NCI-H748 (cell line): ENCODE measurements at regions not wholly inside any gene's neighbourhood (a gene's known extent, or its start where the extent isn't known, plus 50 kb on each side); places are given as distances from the start of the nearest gene placed in this dataset.
A peak's percentile ranks its signal among the peaks of the same experiment; 100 is the strongest.
"Not testable (repeated sequence)": the region's sequence is repeated elsewhere in the genome, so short reads cannot be mapped to it uniquely, and the experiment has no call there.

Source experiments
- DNase-seq: peaks from one replicate; lab custom pipeline; 2025; ENCODE audit not compliant: unreplicated experiment; lab: John Stamatoyannopoulos, UW

DNA sequence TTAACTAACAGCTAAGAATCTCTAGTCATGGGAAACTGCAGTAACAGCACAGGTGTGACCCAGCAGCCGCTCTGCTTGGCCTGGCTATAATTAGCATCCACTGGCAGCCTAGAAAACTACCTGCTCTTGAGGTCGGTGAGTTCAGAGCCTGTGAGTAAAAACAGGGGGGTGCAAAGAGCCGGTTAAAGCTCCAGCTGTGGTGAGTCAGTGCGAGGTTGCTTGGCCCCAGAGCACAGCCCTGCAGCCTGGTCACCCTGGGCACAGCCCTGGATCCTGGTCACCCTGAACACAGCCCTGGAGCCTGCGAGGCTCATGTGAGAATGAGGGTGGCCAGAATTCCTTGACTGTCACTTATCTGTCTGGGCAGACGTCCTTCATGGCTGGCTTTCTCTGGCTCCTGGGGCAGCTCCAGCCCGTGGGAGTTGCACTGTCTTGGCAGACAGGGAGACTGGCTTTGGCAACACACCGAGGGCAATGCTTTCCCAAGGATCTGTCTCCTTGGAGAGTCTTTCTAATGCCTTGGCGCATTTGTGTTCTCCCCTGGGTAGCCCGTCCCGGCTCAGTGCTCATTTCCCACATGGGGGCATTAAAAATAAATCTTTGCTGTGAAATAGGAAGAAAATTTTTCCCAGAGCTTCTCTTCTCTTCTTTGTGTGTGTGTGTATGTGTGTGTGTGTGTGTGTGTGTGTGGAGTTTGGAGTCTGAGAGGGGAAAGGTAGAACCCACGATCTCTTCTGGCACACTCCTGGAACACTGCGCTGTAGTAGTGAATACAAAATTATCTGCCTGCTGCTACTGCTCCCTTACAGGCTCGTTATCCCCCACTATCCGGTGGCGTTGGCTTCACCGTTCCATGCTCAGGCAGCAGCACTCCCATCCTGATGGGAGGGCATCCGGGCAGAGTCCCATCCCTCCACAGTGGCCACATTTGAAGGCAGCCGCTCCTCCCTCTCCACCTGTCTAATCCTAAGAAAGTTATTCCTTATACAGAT lies 250.2 kb upstream of the MEX3C start:
- DNase-seq: peak; percentile 34

DNA sequence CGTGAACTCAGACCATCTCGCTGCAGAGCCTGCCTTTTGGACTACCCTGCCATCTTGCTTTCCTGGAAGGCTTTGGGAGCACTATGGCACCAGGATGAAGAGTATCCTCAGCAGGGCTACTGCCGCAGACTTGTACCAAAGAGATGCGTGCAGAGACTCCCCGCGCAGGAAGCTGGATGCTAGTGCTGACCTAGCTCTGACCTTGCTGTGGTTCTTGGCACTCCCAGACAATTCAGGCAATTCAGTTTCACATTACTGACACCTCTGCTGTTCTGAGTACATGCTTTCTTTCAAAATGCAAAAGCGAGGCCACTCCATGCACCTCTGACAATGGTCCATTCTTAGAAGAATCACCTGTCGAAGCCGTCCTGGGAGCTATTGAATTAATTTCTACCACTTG lies 251.5 kb upstream of the MEX3C start:
- no peak for DNase-seq

DNA sequence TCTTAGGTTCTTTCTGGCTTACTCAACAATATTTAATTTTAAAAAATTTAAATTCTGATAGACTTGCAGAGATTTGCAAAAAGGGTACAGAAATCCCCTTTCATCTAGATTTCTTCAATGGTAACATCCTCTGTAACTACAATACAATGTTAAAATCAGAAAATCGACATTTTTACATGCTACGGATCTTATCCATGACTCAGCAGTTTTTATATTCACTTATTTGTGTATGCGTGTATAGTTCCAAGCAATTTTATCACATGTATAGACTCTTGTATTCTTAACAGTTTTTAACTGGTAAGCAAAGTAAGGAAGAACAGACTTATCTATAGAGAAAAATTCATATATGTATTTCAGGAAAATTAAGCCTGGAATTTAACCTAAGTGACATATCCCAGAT lies 256.1 kb upstream of the MEX3C start:
- DNase-seq: no peak

GRCh38 chr18:51458861-51459260 lies 261.4 kb upstream of the MEX3C start:
- DNase-seq: no peak

- DNase-seq: no peak
These were observed 264.5 kb upstream of the MEX3C start for GRCh38 chr18:51461956-51462355.

DNA sequence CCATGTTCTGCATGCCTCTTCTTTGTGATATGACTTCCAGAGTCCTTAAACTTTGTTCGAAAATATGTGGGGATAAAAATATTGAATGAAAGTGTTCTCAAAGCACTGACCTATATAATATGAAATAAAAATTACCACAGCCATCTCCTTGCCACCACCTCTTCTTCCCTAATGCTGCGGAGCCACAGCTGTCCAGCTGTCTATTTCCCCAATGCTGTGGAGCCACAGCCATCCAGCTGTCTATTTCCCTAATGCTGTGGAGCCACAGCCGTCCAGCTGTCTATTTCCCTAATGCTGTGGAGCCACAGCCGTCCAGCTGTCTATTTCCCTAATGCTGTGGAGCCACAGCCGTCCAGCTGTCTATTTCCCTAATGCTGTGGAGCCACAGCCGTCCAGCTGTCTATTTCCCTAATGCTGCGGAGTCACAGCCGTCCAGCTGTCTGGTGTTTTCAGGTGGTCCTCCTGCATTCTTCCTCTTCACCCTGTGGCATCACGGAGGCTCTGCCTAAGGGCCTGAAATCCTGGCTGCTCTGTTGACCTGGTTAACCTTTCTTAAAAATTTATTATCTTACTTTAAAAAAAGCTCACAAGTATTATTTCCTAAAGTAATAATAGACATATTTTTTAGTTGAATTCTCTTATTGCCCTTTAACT lies 266.1 kb upstream of the MEX3C start:
- no peak for DNase-seq

DNA sequence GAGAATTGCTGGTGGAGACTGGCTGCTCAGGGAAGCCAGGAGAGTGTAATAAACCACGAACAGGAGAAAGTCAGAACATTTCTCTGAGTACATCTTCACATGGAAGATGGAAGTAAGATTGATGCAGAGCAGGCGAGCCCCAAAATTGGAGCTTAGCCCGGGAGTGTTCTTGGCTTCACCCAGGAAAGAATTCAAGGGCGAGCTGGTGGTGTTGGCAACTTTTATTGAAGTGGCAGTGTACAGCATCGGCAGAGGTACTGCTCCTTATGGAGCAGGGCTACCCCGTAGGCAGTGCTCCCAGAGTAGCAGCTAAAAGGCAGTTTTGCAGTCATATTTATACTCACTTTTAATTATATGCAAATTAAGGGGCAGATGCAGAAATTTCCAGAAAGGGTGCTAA lies 281.4 kb upstream of the MEX3C start:
- DNase-seq: no peak

- no peak for DNase-seq
These were observed 282.3 kb upstream of the MEX3C start for GRCh38 chr18:51479736-51480135.

GRCh38 chr18:51480407-51481261 lies 283.2 kb upstream of the MEX3C start:
- no peak for DNase-seq

GRCh38 chr18:51486735-51487366 lies 289.4 kb upstream of the MEX3C start:
- DNase-seq: no peak

- no peak for DNase-seq
These were observed 292.9 kb upstream of the MEX3C start for GRCh38 chr18:51490417-51490816.

DNA sequence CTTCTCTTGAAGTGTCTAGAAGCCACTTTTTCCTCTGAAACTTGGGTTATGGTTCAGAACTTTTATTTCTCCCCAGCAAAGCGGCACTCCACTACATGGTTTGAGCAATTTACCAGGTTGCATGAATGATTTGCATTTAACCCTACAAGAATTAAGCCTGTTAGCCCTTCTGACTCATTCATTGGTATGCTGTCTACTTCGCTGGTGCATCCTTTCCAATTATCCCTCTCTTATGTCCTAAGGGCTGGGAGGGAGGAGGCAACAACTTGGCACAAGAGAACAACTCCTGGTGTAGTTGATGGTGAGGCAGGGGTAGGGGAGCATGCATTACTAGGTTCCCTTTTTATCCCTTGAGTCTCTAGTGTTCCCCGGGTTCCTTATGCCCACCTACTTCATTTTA lies 293.4 kb upstream of the MEX3C start:
- no peak for DNase-seq

- DNase-seq: no peak
These were observed 294.3 kb upstream of the MEX3C start for GRCh38 chr18:51491678-51492372.

DNA sequence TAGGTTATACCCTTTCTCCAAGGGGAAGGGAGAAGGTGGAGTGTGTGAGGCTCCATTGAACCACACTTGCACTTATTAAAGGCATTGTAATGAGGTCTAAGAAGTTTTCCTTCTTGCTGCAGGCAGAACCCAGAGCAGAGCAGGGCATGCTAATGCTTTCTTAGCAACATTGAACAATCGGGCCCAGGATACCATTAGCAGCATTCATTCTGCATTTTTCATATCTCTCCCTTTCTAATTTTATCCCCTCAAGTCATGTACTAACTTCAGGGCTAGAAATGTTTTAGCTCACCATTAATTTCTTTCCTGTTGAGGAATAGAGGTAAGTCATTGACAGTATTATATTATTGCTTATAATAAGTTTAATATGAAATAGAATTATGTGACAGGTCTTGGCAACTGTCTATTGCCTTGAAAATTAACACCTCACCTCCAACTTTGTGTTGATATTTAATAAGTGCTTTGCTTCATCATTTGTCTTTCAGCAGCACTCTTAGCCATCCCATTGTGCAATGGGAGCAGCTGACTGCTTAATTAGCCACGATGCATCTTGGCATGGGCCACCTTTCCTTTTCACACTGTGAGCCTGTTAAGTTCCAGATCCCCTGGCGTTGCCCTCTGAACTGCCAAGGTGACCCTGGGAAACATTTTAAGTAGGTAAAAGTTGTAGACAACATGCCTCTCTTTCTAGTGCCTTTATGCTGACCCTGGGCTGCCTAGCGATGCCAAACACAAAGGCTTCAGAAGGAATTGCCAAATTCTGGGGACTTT lies 300.8 kb upstream of the MEX3C start:
- DNase-seq: no peak

- no peak for DNase-seq
These were observed 305.9 kb upstream of the MEX3C start for GRCh38 chr18:51503351-51503750.

GRCh38 chr18:51506811-51507210 lies 309.3 kb upstream of the MEX3C start:
- no peak for DNase-seq

GRCh38 chr18:51508410-51508809 lies 310.9 kb upstream of the MEX3C start:
- not testable (repeated sequence) for DNase-seq

- no peak for DNase-seq
These were observed 312.5 kb upstream of the MEX3C start for GRCh38 chr18:51510020-51510419.

DNA sequence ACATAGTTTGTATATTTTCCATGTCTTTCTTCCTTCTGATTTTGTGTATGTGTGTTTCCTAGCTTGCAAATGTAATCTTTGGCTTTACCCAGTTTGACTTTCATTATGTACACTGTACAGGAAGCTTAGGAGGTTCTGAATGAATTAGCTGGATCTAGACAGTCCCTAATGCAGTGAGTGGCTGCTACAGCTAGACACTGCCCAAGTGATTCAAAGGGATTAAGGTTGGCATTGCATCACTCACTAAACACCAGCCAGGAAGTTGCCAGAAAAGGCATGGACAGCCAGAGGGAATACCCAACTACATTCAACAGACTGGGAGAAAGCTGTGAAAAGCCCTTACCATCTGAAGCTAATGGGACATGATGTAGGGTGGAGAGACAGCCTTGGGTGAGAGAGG lies 316.0 kb upstream of the MEX3C start:
- no peak for DNase-seq

DNA sequence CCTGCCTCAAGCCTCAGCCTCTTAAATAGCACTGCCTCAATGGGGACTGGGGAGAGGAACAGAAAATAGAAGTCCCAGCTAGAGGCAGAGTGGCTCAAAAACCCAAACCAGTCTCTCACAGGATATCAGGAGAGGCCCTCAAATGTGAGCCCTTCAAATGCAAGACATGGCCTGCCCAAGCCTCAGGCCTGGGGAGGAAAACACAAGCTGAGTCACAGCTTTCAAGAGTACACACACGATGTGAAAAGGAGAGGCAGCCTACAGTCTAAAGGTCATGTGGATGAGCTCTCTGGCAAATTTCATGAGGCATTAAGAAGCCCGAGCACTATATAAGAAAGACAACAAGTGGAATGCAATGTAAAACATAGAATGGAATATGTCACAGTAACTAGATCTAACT lies 316.6 kb upstream of the MEX3C start:
- no peak for DNase-seq
